Fibroblast of mammary gland (primary cell): ENCODE measurements at regions not wholly inside any gene's neighbourhood (a gene's known extent, or its start where the extent isn't known, plus 50 kb on each side); places are given as distances from the start of the nearest gene placed in this dataset.

ENCODE experiments used
- DNase-seq: peaks from one replicate; pipeline ENCODE4 v3.0.0-alpha.2; 2010; ENCODE audit warnings: low read depth
- H3K4me3 ChIP-seq: 2 replicates; pipeline ENCODE4 v1.5.1; 2011; ENCODE audit warnings: low read depth, mild to moderate bottlenecking, low read length, moderate library complexity; ENCODE audit not compliant: control insufficient read depth
- TF ChIP-seq, protein P1 (sequence below): conservative IDR thresholded peaks from 2 replicates; pipeline ENCODE4 v1.5.1; 2011; ENCODE audit warnings: low read depth, low read length, inconsistent platforms; ENCODE audit not compliant: control insufficient read depth, insufficient read depth

DNA sequence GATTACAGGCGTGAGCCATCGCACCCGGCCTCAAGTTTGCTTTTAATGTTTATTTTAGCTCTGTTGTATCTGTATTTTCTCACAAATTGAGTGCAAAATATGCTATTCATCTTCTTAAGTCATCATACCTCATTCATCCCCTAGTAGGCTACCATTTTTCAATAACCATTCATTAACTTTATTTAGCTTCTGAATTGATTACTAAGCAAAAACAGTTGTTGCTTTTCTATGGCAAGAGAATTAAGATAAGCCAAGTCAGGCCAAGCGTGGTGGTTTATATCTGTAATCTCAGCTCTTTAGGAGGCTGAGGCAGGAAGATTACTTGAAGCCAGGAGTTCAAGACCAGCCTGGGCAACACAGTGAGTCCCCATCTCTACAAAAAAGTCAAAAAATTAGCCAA, 63.3 kb upstream of the CERS6 start:
- no peak overlapping the region for H3K4me3 ChIP-seq
- TF ChIP-seq, protein P1, sequence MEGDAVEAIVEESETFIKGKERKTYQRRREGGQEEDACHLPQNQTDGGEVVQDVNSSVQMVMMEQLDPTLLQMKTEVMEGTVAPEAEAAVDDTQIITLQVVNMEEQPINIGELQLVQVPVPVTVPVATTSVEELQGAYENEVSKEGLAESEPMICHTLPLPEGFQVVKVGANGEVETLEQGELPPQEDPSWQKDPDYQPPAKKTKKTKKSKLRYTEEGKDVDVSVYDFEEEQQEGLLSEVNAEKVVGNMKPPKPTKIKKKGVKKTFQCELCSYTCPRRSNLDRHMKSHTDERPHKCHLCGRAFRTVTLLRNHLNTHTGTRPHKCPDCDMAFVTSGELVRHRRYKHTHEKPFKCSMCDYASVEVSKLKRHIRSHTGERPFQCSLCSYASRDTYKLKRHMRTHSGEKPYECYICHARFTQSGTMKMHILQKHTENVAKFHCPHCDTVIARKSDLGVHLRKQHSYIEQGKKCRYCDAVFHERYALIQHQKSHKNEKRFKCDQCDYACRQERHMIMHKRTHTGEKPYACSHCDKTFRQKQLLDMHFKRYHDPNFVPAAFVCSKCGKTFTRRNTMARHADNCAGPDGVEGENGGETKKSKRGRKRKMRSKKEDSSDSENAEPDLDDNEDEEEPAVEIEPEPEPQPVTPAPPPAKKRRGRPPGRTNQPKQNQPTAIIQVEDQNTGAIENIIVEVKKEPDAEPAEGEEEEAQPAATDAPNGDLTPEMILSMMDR, result no peak
- no peak for DNase-seq

- TF ChIP-seq, protein P1, result no peak
- H3K4me3 ChIP-seq, result no peak overlapping the region
- DNase-seq, result no peak
These were observed 61.8 kb upstream of the CERS6 start for GRCh38 chr2:168394262-168394661.

GRCh38 chr2:168396131-168396530, 59.9 kb upstream of the CERS6 start:
- no peak overlapping the region for H3K4me3 ChIP-seq
- peak; percentile 22 for DNase-seq
- TF ChIP-seq, protein P1, result no peak

DNA sequence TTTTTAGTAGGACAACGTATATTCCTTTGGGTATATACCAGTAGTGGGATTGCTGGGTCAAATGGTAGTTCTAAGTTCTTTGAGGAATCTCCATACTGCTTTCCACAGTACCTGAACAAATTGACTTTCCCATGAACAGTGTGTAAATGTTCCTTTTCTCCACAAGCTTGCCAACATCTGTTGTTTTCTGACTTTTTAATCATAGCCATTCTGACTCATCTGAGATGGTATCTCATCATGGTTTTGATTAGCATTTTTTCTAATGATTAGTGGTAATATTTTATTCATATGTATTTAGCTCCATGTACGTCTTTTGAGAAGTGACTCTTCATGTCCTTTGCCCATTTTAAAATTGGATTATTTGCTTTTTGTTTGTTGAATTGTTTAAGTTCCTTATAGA, 58.4 kb upstream of the CERS6 start:
- TF ChIP-seq, protein P1, result no peak
- H3K4me3 ChIP-seq, result no peak overlapping the region
- DNase-seq, result peak; percentile 43

GRCh38 chr2:168401048-168401556, 55.0 kb upstream of the CERS6 start:
- no peak for DNase-seq
- H3K4me3 ChIP-seq, result no peak overlapping the region
- TF ChIP-seq, protein P1, result no peak

DNA sequence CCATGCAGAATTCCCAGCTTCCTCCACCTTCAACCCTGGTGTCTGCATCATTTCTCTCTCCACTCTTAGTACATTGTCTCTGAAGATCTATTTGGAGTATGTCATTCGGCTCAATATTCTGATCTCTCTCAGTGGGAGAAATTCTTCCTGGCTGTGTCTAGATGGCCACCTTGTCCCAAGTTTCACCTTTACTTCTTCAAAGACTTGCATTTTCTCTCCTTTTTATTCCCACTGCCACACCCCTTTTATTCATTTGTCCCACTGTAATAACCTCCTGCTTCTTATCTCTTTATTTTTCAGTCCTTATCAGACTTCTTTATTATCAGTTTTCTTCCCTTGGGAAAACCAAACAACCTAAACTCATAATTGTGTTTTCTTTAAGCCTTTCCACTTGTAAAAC, 54.3 kb upstream of the CERS6 start:
- TF ChIP-seq, protein P1, result no peak
- H3K4me3 ChIP-seq, result no peak overlapping the region
- no peak for DNase-seq

GRCh38 chr2:168402531-168402930, 53.5 kb upstream of the CERS6 start:
- no peak overlapping the region for H3K4me3 ChIP-seq
- DNase-seq, result no peak
- TF ChIP-seq, protein P1, result no peak
